Thyroid gland (tissue), 4 donors: ENCODE measurements at regions not wholly inside any gene's neighbourhood (a gene's known extent, or its start where the extent isn't known, plus 50 kb on each side); places are given as distances from the start of the nearest gene placed in this dataset.

Experiments used
- DNase-seq, 2 donors: peaks; one replicate each; pipeline ENCODE4 v3.0.0-alpha.2; 2019
- H3K27ac ChIP-seq, 3 donors: fragments of 200-600 bp; sonication (generic); 1 replicate in 2 of 3; 2 replicates in 1 of 3; pipeline ENCODE4 v1.5.1; 2016 to 2019; ENCODE audit warnings: mild to moderate bottlenecking in 1 of 3, moderate library complexity in 1 of 3
- H3K27me3 ChIP-seq: fragments of 200-600 bp; sonication (generic); one replicate; pipeline ENCODE4 v1.5.1; 2019
- H3K36me3 ChIP-seq, 2 donors: fragments of 200-600 bp; sonication (generic); one replicate each; pipeline ENCODE4 v1.5.1; 2016 to 2019
- H3K4me1 ChIP-seq, 2 donors: fragments of 200-600 bp; sonication (generic); one replicate each; pipeline ENCODE4 v1.5.1; 2017 to 2019
- H3K4me3 ChIP-seq, 3 donors: fragments of 200-600 bp; sonication (generic); replicated peaks in 1 of 3; 1 replicate in 2 of 3; 2 replicates in 1 of 3; pipeline ENCODE4 v1.5.1; 2016; ENCODE audit warnings: mild to moderate bottlenecking in 1 of 3
- H3K9me3 ChIP-seq: fragments of 200-600 bp; sonication (generic); one replicate; pipeline ENCODE4 v1.5.1; 2017
- POLR2A ChIP-seq, 2 donors: fragments of 450-650 bp; IDR thresholded peaks; one replicate each; pipeline ENCODE4 v1.6.1; 2017; ENCODE audit warnings: antibody characterized with exemption in 2 of 2, mild to moderate bottlenecking in 2 of 2, moderate library complexity in 1 of 2
- WGBS, 2 donors: methylation state at CpG; one replicate each; pipeline ENCODE4 v1.1.5; 2017; 5-methylcytosine and 5-hydroxymethylcytosine counted together
- intact Hi-C: fragments of 100-400 bp; cut with DNase I; formaldehyde crosslinking; loops from one replicate; pipeline ENCODE4 v1.15.1; 2023
- TF ChIP-seq, protein P1 (sequence below), 6 experiments: fragments of 200-600 bp in 3 of 6; fragments of 450-650 bp in 3 of 6; sonication (generic) in 3 of 6; IDR thresholded peaks; one replicate each; pipeline ENCODE4 v1.5.1; 2016 to 2019; ENCODE audit warnings: antibody characterized with exemption in 6 of 6, mild to moderate bottlenecking in 2 of 6, inconsistent platforms in 1 of 6, moderate library complexity in 1 of 6

DNA sequence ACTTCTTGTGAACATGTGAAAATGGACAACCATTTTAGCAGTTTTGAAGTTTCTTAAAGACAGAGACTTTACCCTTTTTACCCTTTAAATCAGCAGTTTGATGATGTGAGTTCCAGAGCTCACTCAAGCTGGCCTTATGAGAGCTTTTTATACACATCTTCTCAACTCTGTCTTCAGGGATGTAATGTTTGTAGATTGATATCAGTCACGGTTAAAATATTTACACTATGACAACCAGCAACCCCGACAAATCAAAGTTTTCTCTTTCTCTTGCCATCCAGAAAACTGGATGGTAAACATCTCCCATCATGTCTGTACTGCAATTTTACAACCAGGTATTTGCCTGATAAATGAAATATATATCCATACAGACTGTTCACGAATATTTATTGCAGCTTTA, 233.4 kb upstream of the ST8SIA4 start:
- Histone ChIP-seq H3K4me1 (no peaks in the 10 kb centered on the region), H3K4me3 (no peak overlapping the region), H3K9me3 (no peaks in the 10 kb centered on the region), H3K27ac (no peak overlapping the region), H3K27me3 (no peaks in the 10 kb centered on the region), H3K36me3 (no peaks in the 10 kb centered on the region)
- no peak for TF ChIP-seq POLR2A (IDR thresholded peaks at IDR 0.05)
- TF ChIP-seq, protein P1, sequence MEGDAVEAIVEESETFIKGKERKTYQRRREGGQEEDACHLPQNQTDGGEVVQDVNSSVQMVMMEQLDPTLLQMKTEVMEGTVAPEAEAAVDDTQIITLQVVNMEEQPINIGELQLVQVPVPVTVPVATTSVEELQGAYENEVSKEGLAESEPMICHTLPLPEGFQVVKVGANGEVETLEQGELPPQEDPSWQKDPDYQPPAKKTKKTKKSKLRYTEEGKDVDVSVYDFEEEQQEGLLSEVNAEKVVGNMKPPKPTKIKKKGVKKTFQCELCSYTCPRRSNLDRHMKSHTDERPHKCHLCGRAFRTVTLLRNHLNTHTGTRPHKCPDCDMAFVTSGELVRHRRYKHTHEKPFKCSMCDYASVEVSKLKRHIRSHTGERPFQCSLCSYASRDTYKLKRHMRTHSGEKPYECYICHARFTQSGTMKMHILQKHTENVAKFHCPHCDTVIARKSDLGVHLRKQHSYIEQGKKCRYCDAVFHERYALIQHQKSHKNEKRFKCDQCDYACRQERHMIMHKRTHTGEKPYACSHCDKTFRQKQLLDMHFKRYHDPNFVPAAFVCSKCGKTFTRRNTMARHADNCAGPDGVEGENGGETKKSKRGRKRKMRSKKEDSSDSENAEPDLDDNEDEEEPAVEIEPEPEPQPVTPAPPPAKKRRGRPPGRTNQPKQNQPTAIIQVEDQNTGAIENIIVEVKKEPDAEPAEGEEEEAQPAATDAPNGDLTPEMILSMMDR (IDR thresholded peaks at IDR 0.05): no peak
- no peak for DNase-seq
- WGBS, 2 donors: 81 to 82% methylated on average over 3 of the region's 3 CpGs
- intact Hi-C loops: no loop called here

DNA sequence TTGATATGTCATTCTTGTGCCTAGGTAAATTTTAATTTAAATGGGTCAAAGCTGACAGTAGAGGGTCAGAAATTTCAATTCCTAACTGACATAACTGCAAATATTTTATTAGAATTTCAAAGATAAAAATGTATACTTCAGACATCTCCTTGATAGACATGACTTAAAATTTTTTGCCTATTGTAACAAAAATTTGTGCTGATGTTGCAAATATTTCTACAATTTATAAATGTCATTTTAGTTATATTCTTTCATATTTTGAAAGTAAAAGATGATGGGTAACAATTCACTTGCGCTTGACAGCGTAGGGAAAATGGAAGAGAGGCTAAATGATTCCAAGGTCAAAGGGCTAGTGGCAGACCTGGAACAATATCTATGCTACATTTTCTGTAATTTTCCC, 220.3 kb upstream of the ST8SIA4 start:
- no peak for TF ChIP-seq POLR2A (IDR thresholded peaks at IDR 0.05)
- TF ChIP-seq, protein P1 (IDR thresholded peaks at IDR 0.05): no peak
- Histone ChIP-seq H3K9me3 (no peaks in the 10 kb centered on the region), H3K36me3 (no peaks in the 10 kb centered on the region), H3K27me3 (no peaks in the 10 kb centered on the region), H3K4me1 (no peaks in the 10 kb centered on the region), H3K27ac (no peak overlapping the region), H3K4me3 (no peak overlapping the region)
- intact Hi-C loops: no loop called here
- WGBS, 2 donors: 86% methylated on average over 2 of the region's 2 CpGs
- DNase-seq: no peak

DNA sequence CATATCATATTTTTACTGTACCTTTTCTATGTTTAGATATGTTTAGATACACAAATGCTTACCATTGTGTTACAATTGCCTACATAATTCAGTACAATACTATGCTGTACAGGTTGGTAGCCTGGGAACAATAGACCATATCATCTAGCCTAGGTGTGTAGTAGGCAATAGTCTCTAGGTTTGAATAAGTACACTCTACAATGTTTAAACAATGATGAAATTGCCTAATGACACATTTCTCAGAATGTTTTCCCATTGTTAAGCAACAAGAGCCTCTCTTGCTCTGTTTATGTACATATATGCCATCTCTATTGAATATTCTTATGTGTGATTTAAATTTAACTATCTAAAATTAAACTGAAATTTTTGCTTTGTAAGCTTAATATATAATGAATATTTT, 209.6 kb upstream of the ST8SIA4 start:
- intact Hi-C loops: no loop called here
- no peak overlapping the region for H3K4me3 ChIP-seq
- TF ChIP-seq, protein P1 (IDR thresholded peaks at IDR 0.05): no peak
- no peak for TF ChIP-seq POLR2A (IDR thresholded peaks at IDR 0.05)
- H3K27ac ChIP-seq: no peak overlapping the region
- DNase-seq: no peak
- H3K4me1 ChIP-seq: no peaks in the 10 kb centered on the region
- no peaks in the 10 kb centered on the region for H3K36me3 ChIP-seq
- no peaks in the 10 kb centered on the region for H3K9me3 ChIP-seq
- H3K27me3 ChIP-seq: no peaks in the 10 kb centered on the region

DNA sequence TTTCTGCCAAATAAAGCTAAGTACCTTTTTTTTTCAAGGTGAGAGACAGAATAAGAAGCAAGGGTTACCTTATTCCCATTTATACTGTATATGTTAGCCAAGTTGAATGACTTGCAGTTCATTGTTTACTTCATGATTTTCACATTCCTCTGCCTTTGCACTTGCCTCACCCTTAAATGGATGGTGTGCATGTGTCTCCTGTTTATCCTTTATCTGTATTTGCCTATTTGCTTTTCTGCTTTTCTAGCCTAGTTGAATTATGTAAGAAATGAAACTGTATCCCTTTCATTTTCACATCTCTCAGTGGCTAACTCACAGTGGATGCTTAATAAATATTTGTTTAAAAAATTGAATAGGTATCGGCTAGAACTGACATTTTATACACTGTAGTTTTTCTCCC, 200.8 kb upstream of the ST8SIA4 start:
- intact Hi-C loops: no loop called here
- no peak overlapping the region for H3K27ac ChIP-seq
- no peaks in the 10 kb centered on the region for H3K36me3 ChIP-seq
- H3K4me3 ChIP-seq: no peak overlapping the region
- WGBS, 2 donors: 87 to 90% methylated on average over 1 of the region's 1 CpG
- no peaks in the 10 kb centered on the region for H3K4me1 ChIP-seq
- TF ChIP-seq, protein P1 (IDR thresholded peaks at IDR 0.05): no peak
- no peak for TF ChIP-seq POLR2A (IDR thresholded peaks at IDR 0.05)
- no peaks in the 10 kb centered on the region for H3K9me3 ChIP-seq
- H3K27me3 ChIP-seq: no peaks in the 10 kb centered on the region
- no peak for DNase-seq

DNA sequence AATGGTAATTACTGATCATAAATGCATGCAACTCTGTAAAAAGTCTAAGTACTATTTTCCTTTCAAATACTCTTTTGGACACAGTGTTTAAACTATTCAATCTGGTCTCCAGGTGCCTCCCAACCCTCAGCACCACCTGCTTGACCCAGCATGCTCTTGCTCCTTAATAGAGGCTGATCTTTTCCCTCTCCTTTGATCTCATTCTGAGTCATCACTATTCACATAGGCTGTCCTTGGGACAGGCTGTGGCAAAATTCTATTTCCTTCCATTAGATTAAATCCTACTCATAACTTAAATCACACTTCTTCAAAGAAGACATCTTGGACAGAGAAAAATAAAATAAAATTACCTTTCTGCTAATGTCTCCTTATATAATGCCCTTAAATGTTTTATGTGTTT, 199.4 kb upstream of the ST8SIA4 start:
- no peak for DNase-seq
- no peaks in the 10 kb centered on the region for H3K27me3 ChIP-seq
- H3K9me3 ChIP-seq: no peaks in the 10 kb centered on the region
- H3K4me3 ChIP-seq: no peak overlapping the region
- TF ChIP-seq POLR2A (IDR thresholded peaks at IDR 0.05): no peak
- TF ChIP-seq, protein P1 (IDR thresholded peaks at IDR 0.05): no peak
- H3K27ac ChIP-seq: no peak overlapping the region
- H3K36me3 ChIP-seq: no peaks in the 10 kb centered on the region
- H3K4me1 ChIP-seq: no peaks in the 10 kb centered on the region
- intact Hi-C loops: no loop called here
